AG10803 (cell line): ENCODE measurements at regions not wholly inside any gene's neighbourhood (a gene's known extent, or its start where the extent isn't known, plus 50 kb on each side); places are given as distances from the start of the nearest gene placed in this dataset.
A peak's percentile ranks its signal among the peaks of the same experiment; 100 is the strongest.

Experiments
- DNase-seq: peaks from one replicate; pipeline ENCODE4 v3.0.0; 2010; ENCODE audit warnings: low read depth
- H3K4me3 ChIP-seq: 2 replicates; pipeline ENCODE4 v1.5.1; 2011; ENCODE audit warnings: mild to moderate bottlenecking, low read length, control low read depth
- CTCF ChIP-seq: conservative IDR thresholded peaks from 2 replicates; pipeline ENCODE4 v1.5.1; 2011; ENCODE audit warnings: mild to moderate bottlenecking, low read length, control low read depth, inconsistent platforms

GRCh38 chr12:115337693-115338543, 653.9 kb upstream of the TBX3 start:
- peak; percentile 82 for DNase-seq
- H3K4me3 ChIP-seq = no peak overlapping the region

GRCh38 chr12:115336506-115336905, 652.5 kb upstream of the TBX3 start:
- no peak overlapping the region for H3K4me3 ChIP-seq
- DNase-seq = no peak
- no peak for TF ChIP-seq CTCF

More at GRCh38 chr12:115337693-115338543, 653.9 kb upstream of the TBX3 start:
- no peak for TF ChIP-seq CTCF

- TF ChIP-seq CTCF = no peak
- H3K4me3 ChIP-seq = no peak overlapping the region
- no peak for DNase-seq
Observed at GRCh38 chr12:115335594-115335993, 651.6 kb upstream of the TBX3 start.

- no peak for TF ChIP-seq CTCF
- H3K4me3 ChIP-seq = no peak overlapping the region
- DNase-seq = no peak
Observed at GRCh38 chr12:115335048-115335447, 651.1 kb upstream of the TBX3 start.

GRCh38 chr12:115332945-115333344, 649.0 kb upstream of the TBX3 start:
- TF ChIP-seq CTCF = no peak
- no peak overlapping the region for H3K4me3 ChIP-seq
- DNase-seq = no peak

- no peak for DNase-seq
- no peak for TF ChIP-seq CTCF
- H3K4me3 ChIP-seq = no peak overlapping the region
Observed at GRCh38 chr12:115325858-115326257, 641.9 kb upstream of the TBX3 start.

- DNase-seq = no peak
- no peak overlapping the region for H3K4me3 ChIP-seq
- TF ChIP-seq CTCF = no peak
Observed at GRCh38 chr12:115324949-115325593, 641.1 kb upstream of the TBX3 start.
